Hippocampal formation (tissue), 2 donors: ENCODE measurements at regions not wholly inside any gene's neighbourhood (a gene's known extent, or its start where the extent isn't known, plus 50 kb on each side); places are given as distances from the start of the nearest gene placed in this dataset.
"Not testable (repeated sequence)": the region's sequence is repeated elsewhere in the genome, so short reads cannot be mapped to it uniquely, and the experiment has no call there.

ENCODE experiments used
- DNase-seq, 2 donors: peaks; one replicate each; lab custom pipeline; 2025; lab: John Stamatoyannopoulos, UW

DNA sequence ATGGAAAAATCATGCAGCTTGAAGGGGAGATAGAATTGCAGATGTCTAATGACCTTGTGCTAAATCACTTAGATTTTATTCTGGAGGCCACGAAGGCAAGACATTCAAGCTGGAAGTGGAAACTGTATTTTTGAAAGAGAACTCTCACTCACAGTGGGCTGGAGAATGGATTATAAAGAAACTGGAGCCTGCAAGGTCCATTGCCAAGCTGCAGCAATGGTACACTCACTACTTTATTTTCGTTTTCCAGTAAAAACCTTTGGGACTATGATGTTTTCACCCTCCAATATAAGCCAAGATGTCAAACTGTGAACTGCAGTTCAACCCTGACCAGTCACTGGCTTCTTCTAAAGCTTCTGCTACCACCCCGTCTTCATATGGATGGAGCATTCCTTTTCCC is 62.0 kb downstream of the SKIDA1 start:
- DNase-seq = no peak

GRCh38 chr10:21458126-21458871 is 67.2 kb downstream of the SKIDA1 start:
- DNase-seq = no peak

DNA sequence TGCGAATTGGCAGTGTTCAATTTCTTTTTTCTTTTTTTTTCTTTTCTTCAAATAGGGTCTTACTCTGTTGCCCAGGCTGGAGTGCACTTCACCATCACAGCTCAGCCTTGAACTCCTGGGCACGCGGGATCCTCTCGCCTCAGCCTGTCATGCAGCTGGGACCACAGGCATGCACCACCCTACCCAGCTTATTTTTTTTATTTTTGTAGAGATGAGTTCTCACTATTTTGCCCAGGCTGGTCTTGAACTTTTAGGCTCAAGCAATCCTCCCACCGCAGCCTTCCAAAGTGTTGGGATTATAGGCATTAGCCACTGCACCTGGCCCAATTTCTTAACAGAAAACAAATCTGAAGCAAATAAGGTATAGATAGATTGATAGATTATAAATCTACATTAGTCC is 69.3 kb downstream of the SKIDA1 start:
- DNase-seq = no peak

- DNase-seq = no peak
Measured at GRCh38 chr10:21452203-21452602, 73.3 kb downstream of the SKIDA1 start.

DNA sequence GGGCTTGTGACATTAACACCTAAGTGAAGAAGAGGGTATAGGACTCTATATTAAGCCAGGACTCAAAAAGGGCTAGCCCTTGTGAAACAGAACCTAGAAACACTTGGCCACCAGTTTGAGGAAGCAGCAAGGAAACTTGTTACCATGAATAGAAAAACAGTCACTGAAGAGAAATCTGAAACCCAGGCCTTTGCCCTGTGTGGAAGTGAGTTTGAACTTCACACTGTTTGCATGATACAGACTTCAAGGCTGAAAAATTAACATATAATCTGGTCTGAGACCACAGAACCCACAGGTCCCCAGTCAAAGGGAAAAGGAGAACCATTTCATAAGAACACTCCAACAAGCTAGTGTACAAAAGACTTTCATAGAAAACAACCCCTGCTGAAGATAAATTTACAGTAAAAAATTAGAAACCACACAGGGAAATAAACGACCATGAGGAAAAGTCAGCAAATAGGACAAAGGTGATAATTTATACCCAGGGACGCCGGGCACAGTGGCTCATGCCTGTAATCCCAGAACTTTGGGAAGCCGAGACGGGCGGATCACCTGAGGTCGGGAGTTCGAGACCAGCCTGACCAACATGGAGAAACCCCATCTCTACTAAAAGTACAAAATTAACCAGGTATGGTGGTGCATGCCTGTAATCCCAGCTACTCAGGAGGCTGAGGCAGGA is 76.1 kb downstream of the SKIDA1 start:
- no peak for DNase-seq

DNA sequence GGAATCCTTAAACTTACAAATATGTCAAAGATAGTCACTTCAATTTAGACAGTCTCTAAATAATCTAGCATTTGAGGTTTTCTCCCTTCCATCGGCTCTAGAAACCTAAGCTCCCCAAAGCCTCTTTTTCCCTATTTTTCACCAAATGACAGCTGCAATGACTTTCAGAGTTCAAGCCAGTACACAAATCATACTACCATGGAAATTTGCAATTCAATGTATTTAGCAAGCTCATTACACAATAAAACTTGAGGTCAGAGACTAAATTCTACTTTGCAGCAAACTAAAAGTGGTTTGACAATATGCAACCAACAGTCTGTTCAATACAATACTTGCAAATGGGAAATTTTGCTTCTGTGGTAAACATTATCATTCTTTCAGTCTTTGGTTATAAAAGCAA is 80.3 kb downstream of the SKIDA1 start:
- DNase-seq = no peak

- no peak for DNase-seq
Measured at GRCh38 chr10:21441625-21442024, 83.9 kb downstream of the SKIDA1 start.

DNA sequence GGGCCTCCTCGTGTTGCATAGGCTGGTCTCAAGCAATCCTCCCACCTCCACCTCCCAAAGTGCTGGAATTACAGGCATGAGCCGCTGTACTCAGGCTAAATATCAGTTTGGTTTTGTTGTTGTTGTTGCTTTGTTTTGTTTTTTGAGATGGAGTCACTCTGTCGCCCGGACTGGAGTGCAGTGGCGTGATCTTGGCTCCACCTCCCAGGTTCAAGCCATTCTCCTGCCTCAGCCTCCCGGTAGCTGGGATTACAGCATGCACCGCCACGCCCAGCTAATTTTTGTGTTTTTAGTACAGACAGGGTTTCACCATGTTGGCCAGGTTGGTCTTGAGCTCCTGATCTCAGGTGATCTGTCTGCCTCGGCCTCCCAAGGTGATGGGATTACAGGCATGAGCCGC is 86.6 kb downstream of the SKIDA1 start:
- DNase-seq = not testable (repeated sequence)

- no peak for DNase-seq
Measured at GRCh38 chr10:21437770-21438382, 87.6 kb downstream of the SKIDA1 start.

DNA sequence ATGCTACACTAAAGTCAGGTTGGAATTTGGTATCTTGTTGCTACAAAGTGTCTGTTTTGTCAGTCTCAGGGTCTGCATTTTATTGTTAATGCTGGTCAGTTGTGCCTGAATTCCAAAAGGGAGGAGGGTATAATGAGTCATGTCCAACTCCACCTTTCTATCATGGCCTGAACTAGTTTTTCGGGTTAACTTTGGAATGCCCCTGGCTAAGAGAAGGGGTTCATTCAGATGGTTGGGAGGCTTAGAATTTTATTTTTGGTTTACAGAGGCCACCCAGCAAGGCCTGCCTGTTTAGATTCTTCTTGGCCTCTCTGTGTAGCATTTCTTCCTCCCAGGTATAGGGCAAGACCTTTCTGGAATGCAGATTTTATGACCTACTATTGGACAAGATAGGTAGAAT is 93.2 kb downstream of the SKIDA1 start:
- DNase-seq = no peak

DNA sequence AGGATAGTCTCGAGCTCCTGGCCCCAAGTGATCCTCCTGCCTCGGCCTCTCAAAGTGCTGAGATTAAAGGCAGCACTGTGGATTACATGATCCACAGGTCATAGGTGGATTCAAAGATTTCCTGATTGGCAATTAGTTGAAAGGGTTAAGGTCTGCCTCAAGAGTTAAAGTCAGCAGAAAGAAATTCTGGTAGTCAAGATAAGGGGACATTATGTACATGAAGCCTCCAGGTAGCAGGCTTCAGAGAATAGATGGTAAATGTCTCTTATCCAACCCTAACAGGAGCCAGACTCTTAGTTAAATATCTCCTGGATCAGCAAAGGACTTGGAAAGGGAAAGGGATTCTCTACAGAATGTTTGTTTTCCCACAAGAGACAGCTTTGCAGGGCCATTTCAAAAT is 93.7 kb downstream of the SKIDA1 start:
- no peak for DNase-seq

DNA sequence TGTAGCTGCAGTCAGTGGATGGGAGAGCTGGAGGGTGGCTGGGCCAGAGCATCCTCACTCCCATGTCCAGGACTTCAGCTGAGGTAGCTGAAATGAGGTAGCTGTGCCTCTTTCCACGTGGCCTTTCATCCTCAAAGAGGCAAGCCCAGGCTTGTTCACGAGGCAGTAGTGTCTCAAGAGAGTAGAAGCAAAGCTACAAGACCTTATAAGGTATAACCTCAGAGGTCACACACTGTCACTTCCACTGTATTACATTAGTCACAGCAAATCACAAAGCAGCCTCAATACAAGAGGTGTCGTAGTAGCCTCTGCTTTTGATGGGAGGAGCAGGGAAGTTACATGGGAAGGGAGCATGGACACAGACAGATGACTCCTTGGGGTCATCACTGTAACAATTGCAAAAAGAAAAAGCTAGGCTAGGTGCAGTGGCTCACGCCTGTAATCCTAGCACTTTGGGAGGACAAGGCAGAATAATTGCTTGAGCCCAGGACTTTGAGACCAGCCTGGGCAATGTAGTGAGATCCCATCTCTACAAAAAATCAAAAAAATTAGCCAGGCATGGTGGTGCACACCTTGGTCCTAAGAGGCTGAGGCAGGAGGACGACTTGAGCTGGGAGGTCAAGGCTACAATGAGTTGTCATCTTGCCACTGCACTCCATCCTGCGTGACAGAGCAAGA is 97.5 kb downstream of the SKIDA1 start:
- DNase-seq = no peak

- no peak for DNase-seq
Measured at GRCh38 chr10:21424459-21424861, 101.0 kb downstream of the SKIDA1 start.

DNA sequence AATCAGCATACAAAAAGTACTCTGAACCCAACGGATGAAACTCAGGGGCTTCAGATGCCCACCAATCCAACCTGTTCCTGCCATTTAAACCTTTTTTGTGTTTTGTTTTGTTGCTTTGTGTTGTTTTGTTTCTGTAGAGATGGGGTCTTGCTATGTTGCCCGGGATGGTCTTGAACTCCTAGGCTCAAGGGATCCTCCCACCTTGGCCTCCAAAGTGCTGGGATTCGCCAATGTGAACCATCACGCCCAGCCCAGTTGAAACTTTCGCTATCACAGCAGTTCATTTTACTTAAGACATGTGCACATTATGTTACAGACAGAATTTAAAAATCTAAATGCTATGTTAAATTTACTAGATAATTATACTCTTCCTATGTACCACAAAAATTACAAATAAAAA is 101.6 kb downstream of the SKIDA1 start:
- no peak for DNase-seq

DNA sequence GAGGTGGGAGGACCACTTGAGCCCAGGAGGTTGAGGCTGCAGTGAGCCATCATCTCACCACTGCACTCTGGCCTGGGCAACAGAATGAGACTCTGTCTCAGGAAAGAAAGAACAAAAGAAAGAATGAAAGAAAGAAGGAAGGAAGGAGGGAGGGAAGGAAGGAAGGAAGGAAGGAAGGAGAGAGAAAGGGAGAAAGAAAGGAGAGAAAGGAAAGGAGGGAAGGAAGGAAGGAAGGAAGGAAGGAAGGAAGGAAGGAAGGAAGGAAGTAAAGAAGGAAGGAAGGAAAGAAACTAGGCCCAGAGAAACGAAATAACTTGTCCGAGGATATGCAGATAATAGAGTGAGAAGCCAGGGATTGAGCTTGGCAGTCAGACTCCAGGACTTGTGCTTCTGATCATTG is 102.1 kb downstream of the SKIDA1 start:
- DNase-seq = no peak

GRCh38 chr10:21421794-21422193 is 103.7 kb downstream of the SKIDA1 start:
- no peak for DNase-seq

GRCh38 chr10:21421016-21421415 is 104.5 kb downstream of the SKIDA1 start:
- DNase-seq = no peak

DNA sequence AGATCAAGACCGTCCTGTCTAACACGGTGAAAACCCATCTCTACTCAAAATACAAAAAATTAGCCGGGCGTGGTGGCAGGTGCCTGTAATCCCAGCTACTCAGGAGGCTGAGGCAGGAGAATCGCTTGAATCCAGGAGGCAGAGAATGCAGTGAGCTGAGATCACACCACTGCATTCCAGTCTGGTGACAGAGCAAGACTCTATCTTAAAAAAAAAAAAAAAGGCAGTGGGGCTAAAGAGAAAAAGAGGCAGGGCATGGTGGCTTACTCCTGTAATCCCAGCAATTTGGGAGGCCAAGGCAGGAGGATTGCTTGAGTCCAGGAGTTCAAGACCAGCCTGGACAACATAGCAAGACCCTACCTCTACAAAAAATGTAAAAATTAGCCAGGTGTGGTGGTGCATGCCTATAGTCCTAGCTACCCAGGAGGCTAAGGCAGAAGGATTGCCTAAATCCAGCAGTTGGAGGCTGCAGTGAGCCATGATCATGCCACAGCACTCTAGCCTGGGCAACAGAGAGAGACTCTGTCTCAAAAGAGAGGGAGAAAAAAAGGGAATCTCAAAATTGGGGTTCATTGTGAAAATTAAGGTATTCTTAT is 106.4 kb downstream of the SKIDA1 start:
- DNase-seq = not testable (repeated sequence)

- no peak for DNase-seq
Measured at GRCh38 chr10:21417172-21417712, 108.2 kb downstream of the SKIDA1 start.

GRCh38 chr10:21413680-21414079 is 111.8 kb downstream of the SKIDA1 start:
- DNase-seq = no peak

DNA sequence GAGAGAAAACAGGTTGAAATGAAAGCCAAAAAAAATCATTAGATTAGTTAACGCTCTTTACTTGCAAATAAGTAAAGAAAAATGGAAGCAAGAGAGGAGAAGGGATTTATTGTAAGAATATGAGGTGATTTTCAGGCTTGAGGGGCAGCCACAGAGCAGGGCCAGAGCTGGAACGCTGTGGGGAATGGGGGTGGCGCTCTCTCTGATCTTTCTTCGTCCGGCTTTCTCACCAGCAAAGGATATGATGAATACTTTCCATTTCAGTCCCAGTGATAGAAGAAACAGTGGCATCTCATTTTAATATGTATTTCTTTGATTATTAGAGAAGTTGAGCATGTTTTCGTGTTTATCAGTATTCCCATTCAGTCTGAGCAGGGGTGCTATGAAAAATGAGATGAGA is 112.2 kb downstream of the SKIDA1 start:
- no peak for DNase-seq

DNA sequence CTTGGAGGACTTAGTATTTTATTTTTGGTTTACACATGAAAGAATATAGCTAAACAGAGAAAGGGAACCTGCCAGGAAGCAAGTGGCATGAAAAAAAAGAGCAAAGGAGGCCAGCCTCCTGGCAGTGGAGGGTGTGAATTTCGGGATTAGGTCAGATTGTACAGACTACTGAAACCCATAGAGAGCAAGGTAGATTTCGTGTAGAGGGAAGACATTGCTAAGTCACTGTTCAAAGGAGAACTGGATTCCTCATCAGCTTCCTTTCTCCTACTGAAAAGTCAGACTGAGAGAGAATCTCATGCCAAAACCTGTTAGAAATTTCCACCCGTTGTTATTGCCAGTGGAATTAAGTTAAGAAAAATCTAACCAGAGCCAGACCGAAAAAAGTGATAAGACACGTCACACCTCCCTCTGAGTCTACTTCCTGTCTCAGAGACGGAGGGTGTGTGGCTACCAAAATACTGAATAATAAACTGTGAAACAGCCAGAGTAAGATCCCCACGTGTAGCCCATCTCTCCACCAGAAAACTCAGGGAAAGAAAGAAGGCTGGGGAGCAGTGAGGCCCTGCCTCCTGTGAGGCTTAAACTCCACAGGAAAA is 118.8 kb downstream of the SKIDA1 start:
- DNase-seq = no peak
